Spleen (tissue), 7 donors: ENCODE measurements at regions not wholly inside any gene's neighbourhood (a gene's known extent, or its start where the extent isn't known, plus 50 kb on each side); places are given as distances from the start of the nearest gene placed in this dataset.

Experiments
- CTCF ChIP-seq, 11 experiments: fragments of 200-600 bp in 7 of 11; fragments of 450-650 bp in 4 of 11; sonication (generic) in 4 of 11; IDR thresholded peaks in 8 of 11; conservative IDR thresholded peaks in 3 of 11; 1 replicate in 7 of 11; 2 replicates in 4 of 11; pipeline versions ENCODE4 v1.4.0 to v1.8.0; 2016 to 2021; ENCODE audit warnings: antibody characterized with exemption in 11 of 11, inconsistent platforms in 4 of 11, mild to moderate bottlenecking in 1 of 11
- POLR2A ChIP-seq, 3 donors: fragments of 450-650 bp; IDR thresholded peaks; one replicate each; pipeline ENCODE4 v1.5.1; 2017; ENCODE audit warnings: antibody characterized with exemption in 3 of 3, mild to moderate bottlenecking in 1 of 3
- POLR2AphosphoS5 ChIP-seq, 3 donors: sonication (generic); formaldehyde crosslinking; IDR thresholded peaks; one replicate each; pipeline ENCODE4 v1.5.1; 2017; ENCODE audit warnings: antibody characterized with exemption in 3 of 3
- donor health status: DM: no; HTN: no; CAD: no; lungs with moderate emphysema.
- donor health status: DM: no; HTN: no; CAD: no.
- donor health status: DM: no; HTN: no; CAD: no.

GRCh38 chr13:33633701-33634545 is 184.0 kb upstream of the RFC3 start:
- TF ChIP-seq CTCF (IDR thresholded peaks at IDR 0.05 in 8 of 11, conservative IDR thresholded peaks at IDR 0.05 in 3 of 11), result no peak
- no peak for TF ChIP-seq POLR2AphosphoS5 (IDR thresholded peaks at IDR 0.05)
- no peak for TF ChIP-seq POLR2A (IDR thresholded peaks at IDR 0.05)
